ENCODE measurements at regions not wholly inside any gene's neighbourhood (a gene's known extent, or its start where the extent isn't known, plus 50 kb on each side); places are given as distances from the start of the nearest gene placed in this dataset.

DNA sequence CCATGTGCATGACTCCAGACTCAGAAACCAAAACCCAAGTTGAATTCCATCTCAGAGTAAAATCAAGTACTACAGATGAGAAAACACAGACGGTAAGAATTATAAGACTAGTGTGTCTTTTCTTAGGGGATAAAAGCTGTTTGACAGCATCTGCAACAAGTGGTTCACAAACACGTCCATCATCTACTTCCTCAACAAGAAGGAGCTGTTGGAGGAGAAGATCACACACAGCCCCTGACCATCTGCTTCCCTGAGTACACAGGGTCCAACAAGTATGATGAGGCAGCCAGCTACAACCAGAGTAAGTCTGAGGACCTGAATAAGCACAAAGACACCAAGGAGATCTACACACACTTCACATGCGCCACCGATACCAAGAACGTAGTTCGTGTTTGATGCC is 110.7 kb upstream of the ATF7IP start:
- TF ChIP-seq, protein P1, sequence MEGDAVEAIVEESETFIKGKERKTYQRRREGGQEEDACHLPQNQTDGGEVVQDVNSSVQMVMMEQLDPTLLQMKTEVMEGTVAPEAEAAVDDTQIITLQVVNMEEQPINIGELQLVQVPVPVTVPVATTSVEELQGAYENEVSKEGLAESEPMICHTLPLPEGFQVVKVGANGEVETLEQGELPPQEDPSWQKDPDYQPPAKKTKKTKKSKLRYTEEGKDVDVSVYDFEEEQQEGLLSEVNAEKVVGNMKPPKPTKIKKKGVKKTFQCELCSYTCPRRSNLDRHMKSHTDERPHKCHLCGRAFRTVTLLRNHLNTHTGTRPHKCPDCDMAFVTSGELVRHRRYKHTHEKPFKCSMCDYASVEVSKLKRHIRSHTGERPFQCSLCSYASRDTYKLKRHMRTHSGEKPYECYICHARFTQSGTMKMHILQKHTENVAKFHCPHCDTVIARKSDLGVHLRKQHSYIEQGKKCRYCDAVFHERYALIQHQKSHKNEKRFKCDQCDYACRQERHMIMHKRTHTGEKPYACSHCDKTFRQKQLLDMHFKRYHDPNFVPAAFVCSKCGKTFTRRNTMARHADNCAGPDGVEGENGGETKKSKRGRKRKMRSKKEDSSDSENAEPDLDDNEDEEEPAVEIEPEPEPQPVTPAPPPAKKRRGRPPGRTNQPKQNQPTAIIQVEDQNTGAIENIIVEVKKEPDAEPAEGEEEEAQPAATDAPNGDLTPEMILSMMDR (conservative IDR thresholded peaks at IDR 0.05; ENCODE audit: low read depth, low read length): no peak
- no peak for TF ChIP-seq EZH2 (IDR thresholded peaks at IDR 0.05; ENCODE audit: borderline replicate concordance, low read depth, low read length, poor library complexity, severe bottlenecking)

Data from A673 (cell line).